NCI-H128 (cell line): ENCODE measurements at regions not wholly inside any gene's neighbourhood (a gene's known extent, or its start where the extent isn't known, plus 50 kb on each side); places are given as distances from the start of the nearest gene placed in this dataset.
"Not testable (repeated sequence)": the region's sequence is repeated elsewhere in the genome, so short reads cannot be mapped to it uniquely, and the experiment has no call there.

Experiments used
- DNase-seq: peaks from one replicate; lab custom pipeline; 2025; ENCODE audit not compliant: unreplicated experiment; lab: John Stamatoyannopoulos, UW

GRCh38 chr7:91660734-91661356 is 219.7 kb downstream of the MTERF1 start:
- no peak for DNase-seq

DNA sequence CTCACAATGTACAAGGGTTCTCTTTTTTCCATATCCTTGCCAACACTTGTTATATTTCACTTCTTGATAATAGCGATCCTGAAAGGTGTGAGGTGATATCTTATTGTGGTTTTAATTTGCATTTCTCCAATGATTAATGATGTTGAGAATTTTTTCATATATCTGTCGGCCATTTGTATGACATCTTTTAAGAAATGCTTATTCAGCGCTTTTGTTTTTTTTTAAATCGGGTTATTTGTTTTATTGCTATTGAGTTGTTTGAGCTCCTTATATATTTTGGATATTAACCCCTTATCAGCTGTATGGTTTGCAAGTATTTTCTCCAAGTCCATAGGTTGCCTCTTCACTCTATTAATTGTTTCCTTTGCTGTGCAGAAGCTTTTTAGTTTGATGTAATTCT is 218.8 kb downstream of the MTERF1 start:
- no peak for DNase-seq

GRCh38 chr7:91668217-91668616 is 212.3 kb downstream of the MTERF1 start:
- DNase-seq, result no peak

DNA sequence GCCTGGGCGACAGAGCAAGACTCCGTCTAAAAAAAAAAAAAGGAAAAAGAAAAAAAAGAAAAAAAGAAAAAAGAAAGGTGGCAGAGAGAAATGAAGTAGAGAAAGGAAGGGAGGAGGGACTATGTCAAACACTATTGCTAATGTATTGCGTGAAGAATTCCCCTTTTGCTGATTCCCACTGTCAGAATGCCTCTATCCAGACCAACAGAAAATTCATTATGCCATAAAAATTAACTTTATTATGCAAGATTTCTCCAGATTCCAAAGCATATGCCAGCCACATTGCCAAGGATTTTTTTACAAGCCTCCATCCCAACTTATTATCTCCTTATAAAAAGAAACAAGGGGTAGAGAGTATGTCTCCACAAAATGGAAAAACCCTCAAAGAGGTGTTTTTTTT is 209.3 kb downstream of the MTERF1 start:
- DNase-seq, result no peak

DNA sequence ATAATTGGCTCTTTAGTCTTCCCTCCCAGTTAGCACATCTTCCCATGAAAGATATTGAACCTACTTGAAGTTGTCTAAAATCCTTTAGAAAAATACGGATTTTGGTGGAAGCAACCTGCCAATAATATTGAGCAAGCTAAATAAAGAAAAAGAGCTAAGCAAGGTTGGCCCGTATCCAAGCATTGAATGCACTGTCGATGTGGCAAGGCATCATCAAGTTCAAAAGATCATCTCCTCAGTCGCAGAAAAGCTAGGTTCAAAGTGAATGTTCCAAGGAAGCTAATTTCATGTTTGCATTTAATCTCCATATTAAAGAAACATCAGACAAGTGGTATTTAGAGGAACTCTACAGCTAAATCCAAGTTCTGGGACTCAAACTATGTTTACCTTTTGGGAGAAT is 206.0 kb downstream of the MTERF1 start:
- no peak for DNase-seq

DNA sequence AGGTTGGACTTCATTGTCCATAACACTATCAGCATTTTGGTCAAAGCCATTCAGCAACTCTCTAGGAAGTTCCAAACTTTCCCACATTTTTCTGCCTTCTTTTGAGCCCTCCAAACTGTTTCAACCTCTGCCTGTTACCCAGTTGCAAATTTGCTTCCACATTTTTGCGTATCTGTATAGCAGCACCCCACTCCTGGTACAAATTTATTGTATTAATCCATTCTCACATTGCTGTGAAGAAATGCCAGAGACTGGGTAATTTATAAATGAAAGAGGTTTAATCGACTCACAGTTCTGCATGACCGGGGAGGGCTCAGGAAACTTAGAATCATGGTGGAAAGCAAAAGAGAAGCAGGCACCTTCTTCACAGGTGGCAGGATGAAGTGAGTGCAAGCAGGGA is 198.8 kb downstream of the MTERF1 start:
- no peak for DNase-seq

GRCh38 chr7:91683823-91684222 is 196.7 kb downstream of the MTERF1 start:
- peak; percentile 3 for DNase-seq

- DNase-seq, result no peak
These were observed 195.0 kb downstream of the MTERF1 start for GRCh38 chr7:91685544-91685943.

GRCh38 chr7:91690541-91691070 is 189.9 kb downstream of the MTERF1 start:
- no peak for DNase-seq

DNA sequence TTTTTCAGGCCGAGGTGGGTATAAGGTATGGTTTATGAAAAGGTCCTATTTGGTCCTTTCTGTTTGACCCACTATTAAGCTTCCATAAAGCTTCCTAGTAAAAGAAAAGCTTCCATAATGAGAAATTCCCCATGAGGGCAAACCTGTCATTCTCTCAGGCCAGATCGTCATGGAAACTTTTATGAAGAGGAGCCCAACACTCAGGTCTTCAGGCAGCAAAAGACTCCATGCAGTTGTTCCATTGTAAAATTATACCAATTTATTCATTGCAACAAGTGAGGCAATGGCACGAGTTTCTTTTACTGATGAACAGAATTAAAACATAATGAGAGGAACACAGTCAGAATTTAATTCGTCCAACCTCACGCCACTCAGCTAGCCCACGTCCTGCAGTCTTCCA is 188.6 kb downstream of the MTERF1 start:
- DNase-seq, result no peak

- DNase-seq, result no peak
These were observed 187.7 kb downstream of the MTERF1 start for GRCh38 chr7:91692800-91693199.

DNA sequence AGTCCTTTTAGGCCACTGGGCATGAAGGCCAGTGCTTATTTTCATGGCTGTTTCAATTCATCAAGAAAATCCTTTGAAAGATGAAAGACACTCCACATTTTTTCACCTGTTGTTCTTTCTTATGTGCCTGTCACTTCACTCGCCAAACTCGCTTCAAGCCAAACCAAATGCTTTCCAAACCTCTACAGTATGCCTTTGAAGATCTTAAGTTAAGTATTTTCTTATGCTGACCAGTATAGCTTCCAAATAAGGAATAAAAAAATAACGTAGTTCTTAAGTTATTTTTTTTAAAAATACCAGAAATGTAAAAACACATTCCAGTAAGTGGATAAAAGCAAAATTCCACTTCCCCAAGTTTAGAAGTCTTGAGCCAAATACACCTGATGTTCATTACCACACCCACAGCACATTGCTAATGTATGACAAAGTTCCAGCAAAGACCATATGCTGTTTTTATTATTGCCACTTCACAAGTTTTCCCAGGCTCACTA is 186.1 kb downstream of the MTERF1 start:
- no peak for DNase-seq

GRCh38 chr7:91710881-91711280 is 169.6 kb downstream of the MTERF1 start:
- DNase-seq, result no peak

GRCh38 chr7:91713669-91714068 is 166.8 kb downstream of the MTERF1 start:
- no peak for DNase-seq

DNA sequence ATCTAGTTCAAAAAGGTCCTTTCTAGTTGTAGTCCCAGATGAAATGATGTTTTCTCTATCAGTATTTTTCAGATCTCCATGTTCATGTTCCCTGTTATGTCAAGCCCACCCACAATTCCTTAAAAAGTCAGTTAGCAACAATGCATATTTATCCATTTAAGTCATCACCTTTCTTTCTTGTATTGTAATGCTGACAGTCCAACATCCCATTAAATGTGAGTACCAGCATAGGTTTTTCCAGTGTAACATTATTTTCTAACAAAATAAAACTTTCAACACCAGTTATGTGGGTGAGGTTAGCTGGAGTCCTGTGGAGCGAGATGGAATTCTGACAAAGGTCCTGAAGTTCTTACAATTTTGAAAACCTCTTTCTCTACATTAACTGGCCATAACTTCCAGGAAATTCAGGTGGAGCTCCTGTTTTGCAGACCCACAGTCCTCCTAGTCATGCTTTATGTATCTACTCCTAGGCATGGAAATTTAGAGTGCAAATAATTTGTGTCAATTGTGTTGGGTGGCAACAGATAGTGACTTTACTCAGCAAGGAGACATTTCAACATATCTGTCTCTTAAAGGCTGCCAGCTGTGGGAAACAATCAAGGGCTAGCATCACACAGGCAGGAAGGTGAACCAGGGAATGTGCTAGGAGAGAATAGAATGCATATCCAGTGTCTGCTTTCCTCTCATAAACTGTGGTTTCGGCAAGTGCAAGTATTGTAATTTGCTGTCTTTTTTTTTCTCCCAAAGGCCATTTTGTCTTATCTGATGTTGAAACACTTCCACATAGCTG is 162.6 kb downstream of the MTERF1 start:
- DNase-seq, result no peak

DNA sequence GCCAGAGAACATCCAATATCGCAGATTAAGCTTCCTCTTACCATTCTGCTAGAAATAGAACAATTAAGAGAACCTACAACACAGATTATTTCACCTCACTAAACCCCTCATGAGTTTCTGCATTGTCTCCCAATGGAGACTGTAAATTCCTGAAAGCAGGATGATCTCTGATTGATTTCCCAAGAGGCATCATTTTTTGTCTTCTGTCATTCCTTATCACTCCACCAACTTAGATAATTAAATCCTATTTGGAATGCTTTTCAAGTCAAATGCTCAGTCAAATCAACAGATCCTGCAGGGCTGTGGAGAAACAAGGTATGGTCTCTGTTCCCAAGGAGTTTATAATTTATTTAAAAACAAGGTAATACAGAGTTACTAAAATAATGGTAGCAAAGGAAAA is 161.5 kb downstream of the MTERF1 start:
- no peak for DNase-seq

GRCh38 chr7:91720260-91720937 is 160.1 kb downstream of the MTERF1 start:
- no peak for DNase-seq

DNA sequence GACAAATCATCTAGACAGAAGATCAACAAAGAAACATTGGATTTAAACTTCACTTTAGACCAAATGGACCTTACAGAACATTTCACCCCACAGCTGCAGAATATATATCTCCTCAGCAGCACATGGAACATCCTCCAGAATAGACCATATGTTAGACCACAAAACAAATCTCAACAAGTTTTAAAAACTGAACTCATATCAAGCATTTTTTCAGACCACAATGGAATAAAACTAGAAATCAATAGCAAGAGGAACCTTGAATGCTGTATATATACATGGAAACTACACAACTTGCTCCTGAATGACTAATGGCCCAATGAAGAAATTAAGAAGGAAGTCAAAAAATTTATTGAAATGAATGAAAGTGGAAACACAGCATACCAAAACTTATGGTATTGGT is 157.7 kb downstream of the MTERF1 start:
- DNase-seq, result no peak

DNA sequence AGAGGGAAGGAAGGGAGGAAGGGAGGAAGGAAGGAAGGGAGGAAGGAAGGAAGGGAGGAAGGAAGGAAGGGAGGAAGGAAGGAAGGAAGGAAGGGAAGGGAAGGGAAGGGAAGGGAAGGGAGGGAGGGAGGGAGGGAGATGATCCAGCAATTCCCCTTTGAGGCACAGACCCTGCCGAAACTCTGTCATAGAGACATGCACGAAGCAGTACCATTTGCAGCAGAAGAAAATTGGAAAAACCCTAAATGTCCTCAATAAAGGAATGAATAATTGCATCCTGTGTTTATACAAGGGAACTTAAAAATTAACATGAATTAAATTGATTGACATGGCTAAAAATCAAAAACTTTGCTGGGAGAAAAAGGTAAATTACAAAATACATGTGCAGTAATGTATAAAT is 151.5 kb downstream of the MTERF1 start:
- DNase-seq, result not testable (repeated sequence)

DNA sequence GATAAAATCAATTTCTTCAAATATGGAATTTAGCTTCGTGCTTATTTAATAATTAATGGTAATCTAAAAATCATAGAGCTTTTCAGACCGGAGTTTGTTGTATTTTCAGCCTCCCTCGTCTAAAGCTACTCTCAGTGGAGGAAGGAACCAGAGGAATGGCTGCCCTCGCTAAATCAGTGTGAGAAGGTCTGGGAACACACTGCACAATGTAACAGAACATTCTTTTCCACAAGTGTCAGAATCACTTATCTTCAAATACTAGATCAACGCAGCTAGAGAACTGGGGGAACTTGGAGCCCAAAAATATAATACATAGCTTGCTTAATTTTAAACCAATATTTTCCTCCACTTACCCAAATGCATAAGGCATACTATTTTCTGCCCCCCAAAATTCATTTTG is 148.5 kb downstream of the MTERF1 start:
- no peak for DNase-seq

DNA sequence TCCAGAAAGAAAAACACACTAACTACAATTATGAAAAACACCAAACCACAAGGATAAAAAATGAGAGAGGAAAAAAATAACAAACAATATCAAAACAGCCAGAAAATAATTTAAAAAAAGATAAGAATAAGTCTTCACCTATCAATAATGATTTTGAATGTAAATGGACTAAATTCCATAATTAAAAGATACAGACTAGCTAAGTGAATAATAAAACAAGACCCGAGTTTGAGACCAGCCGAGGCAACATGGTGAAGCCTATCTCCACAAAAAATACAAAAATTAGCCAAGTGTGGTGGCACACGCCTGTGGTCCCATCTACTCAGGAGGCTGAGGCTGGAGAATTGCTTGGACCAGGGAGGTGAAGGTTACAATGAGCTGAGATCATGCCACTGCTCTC is 131.1 kb downstream of the MTERF1 start:
- no peak for DNase-seq

DNA sequence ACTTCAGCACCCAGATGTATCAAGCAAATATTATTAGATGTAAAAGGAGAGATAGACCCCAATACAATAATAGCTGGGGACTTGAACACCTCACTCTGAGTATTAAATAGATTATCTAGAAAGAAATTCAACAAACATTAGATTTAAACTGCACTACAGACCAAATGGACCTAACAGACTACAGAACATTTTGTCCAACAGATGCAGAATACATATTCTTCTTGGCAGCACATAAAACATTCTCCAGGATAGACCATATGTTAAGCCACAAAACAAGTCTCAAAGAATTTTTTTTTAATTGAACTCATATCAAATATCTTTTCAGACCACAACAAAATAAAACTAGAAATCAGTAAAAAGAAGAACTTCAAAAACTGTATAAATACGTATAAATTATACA is 130.4 kb downstream of the MTERF1 start:
- DNase-seq, result no peak
